HG03064 (cell line): ENCODE measurements at regions not wholly inside any gene's neighbourhood (a gene's known extent, or its start where the extent isn't known, plus 50 kb on each side); places are given as distances from the start of the nearest gene placed in this dataset.
"Not testable (repeated sequence)": the region's sequence is repeated elsewhere in the genome, so short reads cannot be mapped to it uniquely, and the experiment has no call there.

Experiments
- ATAC-seq: cut with Tn5 transposase; IDR thresholded peaks from one replicate; pipeline ENCODE4 v1.9.1; 2021; ENCODE audit warnings: low read depth; ENCODE audit not compliant: unreplicated experiment

GRCh38 chr2:878245-878930 lies 72.3 kb upstream of the SNTG2 start:
- ATAC-seq, result no peak

GRCh38 chr2:877747-878146 lies 72.9 kb upstream of the SNTG2 start:
- no peak for ATAC-seq

GRCh38 chr2:875687-876615 lies 74.7 kb upstream of the SNTG2 start:
- no peak for ATAC-seq

- no peak for ATAC-seq
Observed at GRCh38 chr2:873651-874580, 76.7 kb upstream of the SNTG2 start.

- ATAC-seq, result no peak
Observed at GRCh38 chr2:873027-873426, 77.6 kb upstream of the SNTG2 start.

GRCh38 chr2:871926-872680 lies 78.5 kb upstream of the SNTG2 start:
- ATAC-seq, result no peak

- ATAC-seq, result no peak
Observed at GRCh38 chr2:871175-871727, 79.4 kb upstream of the SNTG2 start.

- ATAC-seq, result no peak
Observed at GRCh38 chr2:870426-870825, 80.2 kb upstream of the SNTG2 start.

GRCh38 chr2:869894-870293 lies 80.8 kb upstream of the SNTG2 start:
- no peak for ATAC-seq

GRCh38 chr2:869357-869871 lies 81.2 kb upstream of the SNTG2 start:
- ATAC-seq, result no peak

GRCh38 chr2:868857-869256 lies 81.8 kb upstream of the SNTG2 start:
- ATAC-seq, result not testable (repeated sequence)

GRCh38 chr2:867296-867695 lies 83.4 kb upstream of the SNTG2 start:
- no peak for ATAC-seq

- no peak for ATAC-seq
Observed at GRCh38 chr2:866887-867286, 83.8 kb upstream of the SNTG2 start.

- ATAC-seq, result no peak
Observed at GRCh38 chr2:866009-866680, 84.5 kb upstream of the SNTG2 start.

GRCh38 chr2:864501-865106 lies 86.0 kb upstream of the SNTG2 start:
- ATAC-seq, result no peak

GRCh38 chr2:863732-864450 lies 86.8 kb upstream of the SNTG2 start:
- no peak for ATAC-seq

GRCh38 chr2:862731-863466 lies 87.8 kb upstream of the SNTG2 start:
- ATAC-seq, result no peak
